Activated CD8-positive, alpha-beta memory T cell treated with anti-CD3 and anti-CD28 coated beads for 48 hours (primary cell): ENCODE measurements at regions not wholly inside any gene's neighbourhood (a gene's known extent, or its start where the extent isn't known, plus 50 kb on each side); places are given as distances from the start of the nearest gene placed in this dataset.

Source experiments
- DNase-seq, 3 experiments: peaks; one replicate each; pipeline ENCODE4 v3.0.0-alpha.2; 2020; ENCODE audit warnings: low read depth in 2 of 3, low spot score in 2 of 3

DNA sequence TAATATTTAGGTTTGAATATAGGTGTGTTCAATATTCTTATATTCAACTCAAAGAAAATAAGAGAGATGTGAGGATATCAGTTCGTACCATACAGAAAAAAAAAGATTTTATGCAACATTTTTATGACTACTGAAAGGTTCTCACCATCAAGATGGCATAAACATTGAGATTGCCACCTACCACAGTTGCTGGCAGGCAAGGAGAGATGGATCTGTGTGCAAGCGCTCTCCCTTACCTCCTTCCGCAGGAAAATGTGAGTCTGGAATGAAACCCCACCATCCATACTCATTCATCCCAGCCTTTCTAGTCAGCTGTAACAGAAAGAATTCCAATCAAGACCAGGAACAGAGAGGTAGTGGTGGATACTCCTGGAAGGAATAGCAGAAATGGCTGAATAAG, 376.9 kb downstream of the PPP3CA start:
- no peak for DNase-seq

DNA sequence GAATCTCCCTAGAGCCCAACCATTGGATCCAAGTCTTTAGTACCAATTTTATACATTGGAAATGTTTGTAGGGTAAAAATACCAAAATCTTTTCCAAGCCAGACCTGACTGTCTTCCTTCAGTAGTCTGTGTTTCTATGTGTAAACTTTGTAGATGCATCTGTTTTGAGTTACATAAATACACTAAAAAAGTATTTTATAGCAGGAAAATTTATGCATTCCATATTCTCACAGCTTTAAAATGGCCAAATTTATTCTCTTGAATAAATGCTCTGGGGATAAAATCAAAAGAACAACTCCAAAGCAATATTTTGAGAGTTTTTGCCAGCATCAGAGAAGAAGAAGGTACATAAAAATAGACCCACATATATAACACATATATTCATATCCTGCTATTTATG, 377.4 kb downstream of the PPP3CA start:
- DNase-seq: no peak

GRCh38 chr4:100968046-100968445, 379.3 kb downstream of the PPP3CA start:
- no peak for DNase-seq

- DNase-seq: no peak
These were observed 383.7 kb downstream of the PPP3CA start for GRCh38 chr4:100963627-100964026.

- no peak for DNase-seq
These were observed 384.6 kb downstream of the PPP3CA start for GRCh38 chr4:100962698-100963097.

- DNase-seq: no peak
These were observed 387.1 kb downstream of the PPP3CA start for GRCh38 chr4:100960232-100960631.

DNA sequence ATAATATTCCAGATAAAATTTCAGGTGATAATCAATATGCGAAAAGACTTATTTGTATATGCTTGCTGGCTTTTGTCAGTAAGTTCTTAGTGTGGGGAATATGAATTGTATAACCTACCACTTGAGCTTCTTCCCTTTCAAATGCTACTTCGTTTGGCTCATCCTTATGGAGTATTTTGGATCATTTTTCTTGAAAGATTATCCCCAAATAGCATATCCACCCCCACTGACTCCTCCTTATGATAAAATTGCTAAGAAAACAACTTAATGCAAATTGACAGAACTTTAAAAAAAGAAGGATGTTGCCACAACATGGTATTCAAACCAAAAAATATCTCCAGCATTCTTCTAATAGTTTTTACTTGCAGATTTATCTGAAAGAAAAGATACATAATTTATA, 393.3 kb downstream of the PPP3CA start:
- no peak for DNase-seq

- no peak for DNase-seq
These were observed 393.7 kb downstream of the PPP3CA start for GRCh38 chr4:100953616-100954015.

DNA sequence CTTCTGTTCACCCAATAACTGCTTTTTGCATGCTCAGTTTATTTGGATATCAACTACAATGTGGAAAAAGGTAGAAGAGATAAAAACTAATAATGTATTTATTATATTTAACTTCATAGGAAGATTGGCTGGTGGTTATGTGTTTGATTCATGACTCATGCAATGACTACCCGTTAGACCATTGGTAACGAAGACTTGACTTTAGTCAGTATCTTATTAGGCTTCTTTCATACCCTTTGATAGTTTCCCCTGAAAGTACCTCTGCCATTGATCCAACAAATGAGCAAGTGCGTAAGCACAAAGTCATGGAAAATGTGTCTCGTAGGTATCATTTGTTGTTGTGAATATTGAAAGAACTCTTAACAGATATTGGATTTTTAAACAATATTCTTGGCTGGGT, 394.7 kb downstream of the PPP3CA start:
- DNase-seq: no peak

GRCh38 chr4:100949350-100949935, 397.9 kb downstream of the PPP3CA start:
- no peak for DNase-seq

DNA sequence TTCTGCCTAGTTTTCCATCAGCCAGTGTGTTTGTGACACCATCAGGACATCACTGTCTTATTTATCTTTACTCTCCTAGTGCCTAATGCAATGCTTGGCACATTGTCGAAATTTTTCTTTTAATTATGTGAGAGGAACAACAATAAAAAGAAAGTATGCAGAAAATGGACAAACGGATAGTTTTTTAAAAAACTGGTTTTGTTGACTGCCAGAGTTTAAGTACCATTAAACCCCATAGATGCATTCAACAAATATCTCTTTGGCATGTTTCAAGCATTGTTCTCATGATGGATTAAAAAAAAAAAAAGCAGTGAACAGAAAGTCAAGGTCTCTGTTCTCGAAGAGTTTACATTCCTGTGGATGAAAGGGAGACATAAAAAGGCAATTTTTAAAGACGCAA, 398.4 kb downstream of the PPP3CA start:
- no peak for DNase-seq

GRCh38 chr4:100945789-100946188, 401.5 kb downstream of the PPP3CA start:
- DNase-seq: no peak

DNA sequence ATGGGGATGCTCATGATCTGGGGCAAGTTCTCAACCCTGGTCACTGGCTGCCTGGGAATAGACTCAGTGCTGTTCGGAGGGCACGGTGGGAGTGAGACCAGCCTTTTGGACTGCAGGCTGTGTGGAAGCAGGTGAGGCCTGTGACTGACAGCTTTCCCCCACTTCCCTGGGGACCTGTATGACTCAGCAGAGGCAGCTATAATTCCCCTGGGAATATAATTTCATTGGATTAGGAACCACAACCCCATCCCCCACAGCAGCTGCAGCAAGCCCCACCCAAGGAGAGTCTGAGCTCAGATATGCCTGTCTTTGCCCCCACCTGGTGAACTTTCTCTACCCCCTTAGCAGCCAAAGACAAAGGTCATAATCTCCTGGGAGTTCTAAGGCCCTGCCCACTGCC, 408.6 kb downstream of the PPP3CA start:
- no peak for DNase-seq

DNA sequence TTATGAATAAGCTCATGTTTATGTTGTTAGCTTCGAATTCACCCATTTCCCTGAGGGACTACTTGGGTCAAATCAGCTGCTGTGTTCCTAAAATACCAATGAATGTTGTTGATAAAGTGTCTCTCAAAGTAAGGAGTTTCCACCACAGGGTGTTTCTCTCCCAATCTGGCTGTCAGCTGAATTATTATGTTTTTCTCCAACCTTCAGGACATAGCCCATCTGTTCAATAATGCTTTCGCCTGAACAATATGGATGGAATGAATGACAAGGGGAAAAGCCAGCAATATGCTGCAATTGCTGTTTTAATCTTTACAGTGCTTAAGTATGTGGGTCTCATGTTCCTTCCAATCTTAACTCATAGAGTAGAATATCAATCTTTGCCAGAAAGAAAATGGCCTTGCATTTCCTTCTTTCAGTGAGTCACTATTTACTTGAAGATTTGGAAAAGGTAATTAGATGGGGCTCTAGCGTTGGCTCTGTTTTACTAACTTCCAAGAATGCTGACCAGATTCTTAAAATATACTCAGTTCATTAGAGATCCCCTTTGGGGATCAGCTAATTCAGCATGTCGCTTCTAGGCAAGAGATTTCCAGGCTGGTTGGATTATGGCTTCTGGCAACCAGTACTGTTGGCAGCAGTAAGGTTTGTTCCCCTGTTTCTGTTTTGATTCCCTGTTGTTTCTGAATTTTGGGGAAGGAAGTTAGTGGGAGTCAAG, 410.5 kb downstream of the PPP3CA start:
- DNase-seq: no peak

DNA sequence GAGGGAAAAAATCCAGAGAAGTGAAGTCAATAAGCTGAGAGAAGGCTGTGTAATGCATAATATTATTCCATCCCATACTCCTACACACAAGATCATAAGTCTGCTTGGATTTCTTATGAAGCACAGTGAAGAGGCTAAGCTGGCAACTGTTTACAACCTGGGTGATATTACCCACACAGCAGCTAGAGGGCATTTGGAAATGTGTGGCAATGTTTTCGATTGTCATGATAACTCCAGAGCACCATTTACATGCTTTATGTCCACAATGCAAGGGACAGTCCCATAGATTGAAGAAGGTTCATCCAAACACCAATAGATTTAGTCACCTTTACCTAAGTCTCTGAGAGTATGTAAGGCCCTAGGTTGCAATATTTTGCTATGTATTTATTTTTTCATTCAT, 412.2 kb downstream of the PPP3CA start:
- no peak for DNase-seq

DNA sequence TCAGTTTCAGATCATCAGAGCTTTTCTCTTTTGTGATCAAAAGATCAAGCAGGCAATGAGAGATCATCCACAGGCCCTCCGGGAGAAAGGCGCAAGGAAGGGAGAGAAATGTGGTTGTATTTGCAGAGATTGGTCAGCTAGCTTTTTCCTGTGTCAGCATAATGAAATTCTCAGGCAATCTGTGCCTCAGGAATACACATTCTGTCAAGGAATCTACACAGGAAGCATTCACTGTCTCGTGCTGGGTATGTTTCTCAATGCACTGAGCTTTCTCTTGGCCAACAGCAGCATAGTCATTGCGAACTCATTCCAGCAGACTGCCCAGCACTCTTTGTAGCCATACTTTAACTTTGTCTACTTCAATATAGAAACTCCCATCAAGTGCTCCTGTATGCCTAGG, 413.7 kb downstream of the PPP3CA start:
- no peak for DNase-seq

DNA sequence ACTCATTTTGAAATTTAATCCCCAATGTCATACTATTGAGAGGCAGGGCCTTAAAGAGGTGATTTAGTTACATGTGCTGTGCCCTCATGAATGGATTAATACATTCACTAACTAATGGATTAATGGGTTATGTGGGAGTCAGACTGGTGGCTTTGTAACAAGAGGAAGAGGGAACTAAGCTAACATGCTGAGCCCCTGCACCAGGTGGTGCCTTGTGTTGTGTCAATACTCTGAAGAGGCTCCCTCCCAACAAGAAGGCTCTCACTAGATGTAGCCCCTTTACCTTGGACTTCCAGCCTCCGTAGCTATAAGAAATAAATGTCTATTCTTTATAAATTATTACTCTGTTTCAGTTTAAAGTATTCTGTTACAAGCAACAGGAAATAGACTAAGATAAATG, 411.9 kb upstream of the EMCN start:
- DNase-seq: no peak

- DNase-seq: no peak
These were observed 411.3 kb upstream of the EMCN start for GRCh38 chr4:100929135-100929534.

DNA sequence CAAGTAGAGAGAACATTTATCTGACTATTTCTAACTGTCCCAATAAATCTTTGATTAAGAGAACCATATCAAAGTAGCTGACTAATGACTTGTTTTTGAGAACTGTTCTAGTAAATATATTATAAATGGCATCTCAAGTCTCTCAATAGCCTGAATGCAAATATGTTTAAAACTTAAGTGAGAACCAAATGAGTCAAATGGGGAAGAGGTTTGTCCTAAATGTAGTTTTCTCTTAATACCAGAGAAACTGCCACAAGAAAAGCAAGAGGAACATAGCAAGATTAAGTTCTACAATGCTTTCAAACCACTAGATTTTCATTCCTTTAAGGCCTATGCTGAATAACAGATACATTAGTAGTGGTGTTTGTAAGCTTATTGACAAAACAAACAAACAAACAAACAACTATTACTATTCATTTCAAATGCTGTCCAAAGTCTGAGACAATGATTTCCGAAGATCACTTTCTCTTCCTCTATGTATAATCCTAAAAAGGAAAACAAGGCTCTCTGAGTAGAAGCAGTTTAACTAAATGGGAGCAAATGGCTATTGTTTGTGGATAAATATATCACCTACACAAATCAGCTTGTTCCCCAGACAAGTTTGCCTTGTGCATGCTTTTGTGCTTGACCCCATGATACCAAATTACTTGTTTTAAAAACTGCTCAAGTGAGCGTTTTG, 408.4 kb upstream of the EMCN start:
- DNase-seq: no peak

- no peak for DNase-seq
These were observed 395.9 kb upstream of the EMCN start for GRCh38 chr4:100913685-100914084.

GRCh38 chr4:100908540-100908939, 390.7 kb upstream of the EMCN start:
- DNase-seq: no peak
